Neural progenitor cell (in vitro differentiated cells): ENCODE measurements at regions not wholly inside any gene's neighbourhood (a gene's known extent, or its start where the extent isn't known, plus 50 kb on each side); places are given as distances from the start of the nearest gene placed in this dataset.

Experiments used
- CTCF ChIP-seq: fragments of 200-600 bp; sonication (generic); IDR thresholded peaks from 2 replicates; pipeline ENCODE4 v1.5.1; 2017; ENCODE audit warnings: antibody characterized with exemption, mild to moderate bottlenecking
- EZH2 ChIP-seq: fragments of 200-600 bp; sonication (generic); IDR thresholded peaks from 2 replicates; pipeline ENCODE4 v1.6.1; 2017; ENCODE audit warnings: antibody characterized with exemption, mild to moderate bottlenecking, moderate library complexity

- no peak for TF ChIP-seq CTCF
- no peak for TF ChIP-seq EZH2
Observed at GRCh38 chr9:99425923-99426842, 204.1 kb downstream of the SEC61B start.
